AG04450 (cell line): ENCODE measurements at regions not wholly inside any gene's neighbourhood (a gene's known extent, or its start where the extent isn't known, plus 50 kb on each side); places are given as distances from the start of the nearest gene placed in this dataset.

ENCODE experiments used
- CTCF ChIA-PET: fragments of 300-600, 350-600 bp; formaldehyde crosslinking; extraction: SDS; loops from one replicate; lab custom pipeline; 2022; ENCODE audit warnings: antibody characterized with exemption, inconsistent platforms; lab: Charles Lee
- POLR2A ChIA-PET: fragments of 350-600 bp; formaldehyde crosslinking; extraction: SDS; loops from one replicate; lab custom pipeline; 2021; ENCODE audit warnings: antibody characterized with exemption, inconsistent platforms; lab: Yijun Ruan, JAX
- DNase-seq: peaks from one replicate; pipeline ENCODE4 v3.0.0-alpha.2; 2011; ENCODE audit warnings: low read depth, low spot score
- H3K27ac ChIP-seq: one replicate; pipeline ENCODE4 v1.5.1; 2012; ENCODE audit warnings: low read depth, low read length, control low read depth
- H3K27me3 ChIP-seq: one replicate; pipeline ENCODE4 v1.6.0; 2012; ENCODE audit warnings: low read length; ENCODE audit not compliant: control insufficient read depth, insufficient read depth
- H3K4me3 ChIP-seq: 2 replicates; pipeline ENCODE4 v1.5.1; 2011; ENCODE audit warnings: mild to moderate bottlenecking, low read depth, low read length, control low read depth
- H3K9me3 ChIP-seq: 2 replicates; pipeline ENCODE4 v1.5.1; 2012; ENCODE audit warnings: low read length; ENCODE audit not compliant: control insufficient read depth, insufficient read depth
- CTCF ChIP-seq: IDR thresholded peaks from 2 replicates; pipeline ENCODE4 v1.5.1; 2011; ENCODE audit warnings: low read depth, low read length, control low read depth, inconsistent platforms

- TF ChIP-seq CTCF, result no peak
- POLR2A ChIA-PET, result no interaction called here
- CTCF ChIA-PET, result no interaction called here
- Histone ChIP-seq H3K4me3 (no peak overlapping the region), H3K27ac (no peak overlapping the region), H3K9me3 (peaks cover 4% of the 10 kb centered on the region; the same call in 1 of the 2 replicates), H3K27me3 (no peaks in the 10 kb centered on the region)
- no peak for DNase-seq
Measured at GRCh38 chr2:239786791-239787190, 238.4 kb downstream of the NDUFA10 start.

- no peak for TF ChIP-seq CTCF
- H3K9me3 ChIP-seq, result peaks cover 38% of the 10 kb centered on the region
- H3K27ac ChIP-seq, result no peak overlapping the region
- no peak for DNase-seq
- ChIA-PET CTCF (no interaction called here), POLR2A (no interaction called here)
- H3K27me3 ChIP-seq, result no peaks in the 10 kb centered on the region
- no peak overlapping the region for H3K4me3 ChIP-seq
Measured at GRCh38 chr2:239781454-239781853, 243.7 kb downstream of the NDUFA10 start.

- CTCF ChIA-PET, result no interaction called here
- TF ChIP-seq CTCF, result no peak
- DNase-seq, result no peak
- peaks cover 45% of the 10 kb centered on the region for H3K9me3 ChIP-seq
- no peak overlapping the region for H3K27ac ChIP-seq
- H3K27me3 ChIP-seq, result no peaks in the 10 kb centered on the region
- POLR2A ChIA-PET, result no interaction called here
- H3K4me3 ChIP-seq, result no peak overlapping the region
Measured at GRCh38 chr2:239780236-239780994, 244.7 kb downstream of the NDUFA10 start.

GRCh38 chr2:239779584-239779983, 245.6 kb downstream of the NDUFA10 start:
- Histone ChIP-seq H3K27ac (no peak overlapping the region), H3K4me3 (no peak overlapping the region), H3K9me3 (peaks cover 51% of the 10 kb centered on the region), H3K27me3 (no peaks in the 10 kb centered on the region)
- TF ChIP-seq CTCF, result no peak
- POLR2A ChIA-PET, result no interaction called here
- CTCF ChIA-PET, result no interaction called here
- no peak for DNase-seq

GRCh38 chr2:239778861-239779558, 246.1 kb downstream of the NDUFA10 start:
- TF ChIP-seq CTCF, result no peak
- Histone ChIP-seq H3K9me3 (peaks cover 54% of the 10 kb centered on the region), H3K4me3 (no peak overlapping the region), H3K27ac (no peak overlapping the region), H3K27me3 (no peaks in the 10 kb centered on the region)
- ChIA-PET CTCF (no interaction called here), POLR2A (no interaction called here)
- no peak for DNase-seq
